ENCODE measurements at regions not wholly inside any gene's neighbourhood (a gene's known extent, or its start where the extent isn't known, plus 50 kb on each side); places are given as distances from the start of the nearest gene placed in this dataset.

DNA sequence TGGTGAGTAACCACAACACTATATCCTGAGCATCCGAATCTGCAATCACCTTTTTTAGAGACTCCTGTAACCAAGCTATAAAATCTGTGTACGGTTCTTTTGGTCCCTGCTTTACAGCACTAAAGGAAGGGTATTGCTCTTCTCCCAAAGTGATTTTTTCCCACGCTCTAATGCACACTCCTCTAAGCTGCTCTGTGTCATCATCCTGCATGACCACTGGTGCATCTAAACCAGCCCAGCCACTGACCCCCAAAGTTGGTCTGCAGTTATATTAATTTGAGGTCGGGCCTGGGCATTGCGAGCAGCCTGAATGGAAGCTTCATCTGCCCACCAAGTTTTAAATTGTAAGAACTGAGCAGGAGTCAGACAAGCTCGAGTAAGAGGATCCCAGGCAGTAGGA, 480.0 kb downstream of the PTPRU start:
- no peak for DNase-seq (ENCODE audit: low read depth)
- H3K4me3 ChIP-seq (ENCODE audit: low read length) = no peak overlapping the region
- TF ChIP-seq, protein P1, sequence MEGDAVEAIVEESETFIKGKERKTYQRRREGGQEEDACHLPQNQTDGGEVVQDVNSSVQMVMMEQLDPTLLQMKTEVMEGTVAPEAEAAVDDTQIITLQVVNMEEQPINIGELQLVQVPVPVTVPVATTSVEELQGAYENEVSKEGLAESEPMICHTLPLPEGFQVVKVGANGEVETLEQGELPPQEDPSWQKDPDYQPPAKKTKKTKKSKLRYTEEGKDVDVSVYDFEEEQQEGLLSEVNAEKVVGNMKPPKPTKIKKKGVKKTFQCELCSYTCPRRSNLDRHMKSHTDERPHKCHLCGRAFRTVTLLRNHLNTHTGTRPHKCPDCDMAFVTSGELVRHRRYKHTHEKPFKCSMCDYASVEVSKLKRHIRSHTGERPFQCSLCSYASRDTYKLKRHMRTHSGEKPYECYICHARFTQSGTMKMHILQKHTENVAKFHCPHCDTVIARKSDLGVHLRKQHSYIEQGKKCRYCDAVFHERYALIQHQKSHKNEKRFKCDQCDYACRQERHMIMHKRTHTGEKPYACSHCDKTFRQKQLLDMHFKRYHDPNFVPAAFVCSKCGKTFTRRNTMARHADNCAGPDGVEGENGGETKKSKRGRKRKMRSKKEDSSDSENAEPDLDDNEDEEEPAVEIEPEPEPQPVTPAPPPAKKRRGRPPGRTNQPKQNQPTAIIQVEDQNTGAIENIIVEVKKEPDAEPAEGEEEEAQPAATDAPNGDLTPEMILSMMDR (IDR thresholded peaks at IDR 0.05; ENCODE audit: insufficient read depth, low read depth, low read length, missing control alignments) = no peak

DNA sequence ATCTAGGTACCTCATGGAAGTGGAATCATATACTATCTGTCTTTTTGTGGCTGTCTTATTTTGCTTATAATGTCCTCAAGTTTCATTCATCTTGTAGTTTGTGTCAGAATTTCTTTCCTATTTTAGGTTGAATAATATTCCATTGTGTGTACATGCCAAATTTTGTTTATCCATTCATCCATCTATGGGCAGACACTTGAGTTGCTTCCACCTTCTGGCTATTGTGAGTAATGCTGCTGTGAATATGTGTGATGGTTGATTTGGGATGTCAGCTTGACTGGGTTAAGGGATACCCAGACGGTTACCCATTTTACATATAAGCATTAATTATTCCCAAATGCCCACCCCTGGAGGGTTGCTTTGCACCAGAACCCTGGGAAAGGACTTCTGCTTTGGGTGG, 477.5 kb downstream of the PTPRU start:
- no peak overlapping the region for H3K4me3 ChIP-seq (ENCODE audit: low read length)
- peak; percentile 29 for DNase-seq (ENCODE audit: low read depth)
- TF ChIP-seq, protein P1 (IDR thresholded peaks at IDR 0.05; ENCODE audit: insufficient read depth, low read depth, low read length, missing control alignments) = peak; percentile 57

DNA sequence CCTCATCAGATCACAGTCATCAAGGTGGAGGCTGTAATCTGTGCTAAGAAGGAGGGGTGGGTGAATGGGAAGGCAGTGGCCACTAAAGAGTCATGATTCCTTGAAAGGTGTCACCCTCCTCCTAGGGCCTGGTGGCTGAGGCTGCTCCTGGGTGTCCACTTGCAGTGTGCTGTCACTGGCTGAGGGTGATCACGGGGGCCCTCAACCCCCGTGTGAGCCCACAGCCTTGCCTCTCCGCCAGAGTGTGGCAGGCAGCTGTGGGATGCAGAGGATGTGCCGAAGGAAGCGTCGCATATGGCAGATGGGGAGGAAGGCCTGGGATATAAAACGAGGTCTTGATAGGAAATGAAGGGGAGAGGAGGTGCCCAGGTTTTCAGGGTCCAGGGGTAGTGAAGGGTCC, 476.5 kb downstream of the PTPRU start:
- no peak for DNase-seq (ENCODE audit: low read depth)
- no peak overlapping the region for H3K4me3 ChIP-seq (ENCODE audit: low read length)
- TF ChIP-seq, protein P1 (IDR thresholded peaks at IDR 0.05; ENCODE audit: insufficient read depth, low read depth, low read length, missing control alignments) = no peak

DNA sequence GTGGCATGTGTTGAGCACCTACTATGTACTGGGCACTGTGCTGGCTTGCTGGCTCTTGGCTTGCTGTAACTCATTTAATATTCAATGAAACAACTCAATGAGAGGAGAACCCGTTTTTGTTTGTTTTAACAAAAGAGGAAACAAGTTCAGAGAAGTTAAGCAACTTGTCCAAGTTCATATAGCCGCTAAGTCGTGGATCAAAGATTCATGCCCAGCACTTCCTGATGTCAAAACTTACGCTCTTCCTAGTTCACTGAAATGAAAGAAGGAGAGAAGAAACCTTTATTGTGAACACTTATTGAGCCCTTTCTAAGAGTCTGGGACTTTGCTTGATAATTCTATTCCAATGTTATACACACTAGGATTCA, 475.9 kb downstream of the PTPRU start:
- DNase-seq (ENCODE audit: low read depth) = peak; percentile 21
- H3K4me3 ChIP-seq (ENCODE audit: low read length) = no peak overlapping the region

DNA sequence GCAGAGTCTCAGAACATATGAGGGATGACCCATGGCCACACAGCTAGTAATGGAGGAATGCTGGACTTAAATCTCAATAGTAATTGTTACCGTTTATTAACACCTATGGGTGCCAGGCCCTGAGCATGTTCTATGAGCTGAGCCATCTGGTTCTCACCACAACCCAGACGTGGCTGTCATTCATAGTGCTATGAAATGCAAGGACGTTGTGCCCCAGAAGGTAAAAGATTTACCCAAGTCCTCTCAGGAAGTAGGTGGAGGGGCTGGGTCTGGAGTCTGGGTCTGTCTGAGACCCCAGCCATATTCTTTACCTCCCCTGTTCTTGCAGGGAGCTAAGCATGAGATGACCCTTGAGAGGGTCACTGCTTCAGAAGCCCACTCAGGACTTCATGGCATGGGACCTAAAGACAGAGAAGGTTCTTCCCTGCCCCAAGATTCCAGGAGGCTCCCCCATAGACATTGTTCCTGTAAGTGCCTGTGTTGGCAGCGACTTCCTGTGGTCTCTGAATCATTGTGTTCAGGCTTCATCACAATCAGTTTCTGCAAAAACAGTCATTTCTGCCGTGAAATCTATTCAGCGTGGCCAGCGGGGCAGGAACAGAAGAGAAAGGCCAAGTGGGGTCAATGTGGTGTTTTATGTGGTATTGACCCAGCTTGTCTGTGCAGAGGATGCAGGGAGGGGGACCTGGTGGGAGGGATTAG, 475.4 kb downstream of the PTPRU start:
- TF ChIP-seq, protein P1 (IDR thresholded peaks at IDR 0.05; ENCODE audit: insufficient read depth, low read depth, low read length, missing control alignments) = no peak
- no peak overlapping the region for H3K4me3 ChIP-seq (ENCODE audit: low read length)
- peak; percentile 50 for DNase-seq (ENCODE audit: low read depth)

More for the DNA sequence above, 475.9 kb downstream of the PTPRU start:
- TF ChIP-seq, protein P1 (IDR thresholded peaks at IDR 0.05; ENCODE audit: insufficient read depth, low read depth, low read length, missing control alignments) = no peak

DNA sequence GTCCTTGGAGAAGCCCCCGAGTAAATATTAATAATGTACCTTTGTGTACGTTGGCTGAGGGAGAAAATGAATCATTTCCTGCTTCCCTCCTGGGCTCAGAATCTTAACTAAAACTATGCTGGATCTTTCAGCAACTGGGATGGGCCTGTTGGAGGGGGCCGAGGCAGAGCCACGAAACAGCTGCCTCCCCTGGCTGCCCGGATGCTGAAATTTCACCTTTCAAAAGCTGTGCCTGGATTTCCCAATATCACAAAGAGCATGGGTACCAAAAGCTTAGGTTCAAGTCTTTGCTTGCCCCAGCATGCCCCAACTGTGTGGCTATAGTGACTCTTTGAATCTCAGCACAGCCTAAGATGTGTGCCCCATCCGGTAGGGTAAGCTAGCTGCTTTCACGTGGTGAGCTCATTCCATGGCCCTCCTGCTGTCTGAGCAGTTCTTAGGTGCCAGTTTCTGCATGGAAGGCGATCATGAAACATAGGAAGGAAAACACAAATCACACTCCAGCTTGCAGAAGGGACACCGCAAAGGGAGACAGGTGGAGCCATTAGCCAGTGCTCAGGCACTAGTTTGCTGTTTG, 473.5 kb downstream of the PTPRU start:
- peak; percentile 100 for DNase-seq (ENCODE audit: low read depth)
- H3K4me3 ChIP-seq (ENCODE audit: low read length) = no peak overlapping the region
- TF ChIP-seq, protein P1 (IDR thresholded peaks at IDR 0.05; ENCODE audit: insufficient read depth, low read depth, low read length, missing control alignments) = peak; percentile 15

Data from epithelial cell of esophagus (primary cell).